Erythroblast (primary cell): ENCODE measurements at regions not wholly inside any gene's neighbourhood (a gene's known extent, or its start where the extent isn't known, plus 50 kb on each side); places are given as distances from the start of the nearest gene placed in this dataset.

Source experiments
- DNase-seq, 2 experiments: peaks; one replicate each; lab custom pipeline; 2025; lab: John Stamatoyannopoulos, UW
- GATA1 ChIP-seq: IDR thresholded peaks from 2 replicates; pipeline ENCODE4 v1.6.1; 2011; ENCODE audit warnings: low read depth, mild to moderate bottlenecking, control low read depth, low read length, moderate library complexity
- POLR2A ChIP-seq: IDR thresholded peaks from 2 replicates; pipeline ENCODE4 v1.6.1; 2011; ENCODE audit warnings: mild to moderate bottlenecking, low read length

DNA sequence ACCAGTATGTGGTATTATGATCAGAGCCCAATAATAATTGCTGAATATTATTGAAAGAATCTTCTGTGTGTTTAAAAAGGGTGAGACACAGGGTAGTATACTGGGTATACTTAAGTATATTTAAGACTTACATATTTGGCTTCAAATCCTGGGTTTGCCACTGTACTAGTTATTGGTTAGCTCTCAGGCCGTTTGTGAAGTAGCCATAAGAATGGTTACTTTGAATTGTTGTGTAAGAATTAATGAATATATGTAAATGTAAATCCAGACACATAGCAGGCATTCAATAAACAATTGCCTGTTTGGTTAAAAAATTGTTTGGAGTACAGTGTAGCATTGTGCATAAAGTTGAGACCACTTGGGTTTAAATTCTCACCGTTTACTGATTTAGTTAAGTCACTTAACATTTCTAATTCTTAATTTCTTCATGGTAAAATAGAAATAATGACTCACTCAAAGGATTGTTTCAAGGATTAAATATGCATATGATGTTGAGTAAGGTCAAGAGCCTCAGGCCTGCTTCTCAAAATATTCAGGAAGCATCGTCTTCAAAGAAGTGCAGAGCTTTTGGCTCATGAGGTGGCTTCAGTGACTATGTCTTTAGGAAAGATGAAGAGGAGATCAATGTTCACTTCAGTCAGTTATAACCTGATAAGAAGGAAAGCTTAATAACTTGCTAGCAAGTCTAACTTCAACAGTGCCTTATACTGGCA is 207.9 kb upstream of the NT5C1B start:
- DNase-seq, result no peak

DNA sequence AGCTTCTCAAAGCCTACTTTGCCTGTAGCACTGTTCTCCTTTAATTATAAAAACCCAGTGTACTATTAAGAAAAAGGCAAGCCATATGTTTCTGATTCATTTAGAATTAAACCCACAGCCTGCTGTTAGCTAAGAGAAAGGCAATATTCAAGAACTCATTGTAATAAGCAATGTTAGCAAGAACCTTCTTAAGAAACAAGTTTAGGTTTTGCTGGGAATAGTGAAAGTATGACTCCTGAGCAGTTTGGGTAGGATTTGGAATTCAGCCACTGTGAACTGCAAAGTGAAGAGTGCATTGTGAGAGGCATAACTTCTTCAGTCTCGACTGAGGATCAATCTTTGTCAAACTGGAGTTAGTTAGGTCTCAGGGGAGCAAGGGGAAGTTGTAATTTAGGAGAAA is 206.5 kb upstream of the NT5C1B start:
- DNase-seq, result no peak
- TF ChIP-seq GATA1, result no peak
- no peak for TF ChIP-seq POLR2A

More for the DNA sequence above, 207.9 kb upstream of the NT5C1B start:
- TF ChIP-seq GATA1 (no peak), POLR2A (no peak)

DNA sequence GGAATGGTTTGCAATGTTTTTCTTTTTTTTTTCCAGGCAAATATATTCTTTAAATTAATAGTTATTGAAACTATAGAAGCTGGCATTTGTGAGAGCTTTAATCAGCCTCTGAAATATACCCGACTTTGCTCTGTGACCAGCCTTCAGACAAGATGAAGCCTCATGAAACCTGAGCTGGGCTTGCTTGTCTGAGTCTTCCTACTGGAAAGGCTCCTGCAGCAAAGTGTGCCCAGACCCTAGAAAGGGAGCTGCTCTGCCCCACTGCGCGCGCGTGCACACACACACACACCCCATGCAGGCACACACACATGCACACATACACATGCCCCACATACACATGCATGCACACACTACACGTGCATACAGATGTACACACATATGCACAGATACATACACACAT is 203.3 kb upstream of the NT5C1B start:
- DNase-seq, result no peak
- no peak for TF ChIP-seq POLR2A
- TF ChIP-seq GATA1, result no peak

GRCh38 chr2:18792226-18792629 is 202.9 kb upstream of the NT5C1B start:
- no peak for TF ChIP-seq GATA1
- no peak for TF ChIP-seq POLR2A
- no peak for DNase-seq

DNA sequence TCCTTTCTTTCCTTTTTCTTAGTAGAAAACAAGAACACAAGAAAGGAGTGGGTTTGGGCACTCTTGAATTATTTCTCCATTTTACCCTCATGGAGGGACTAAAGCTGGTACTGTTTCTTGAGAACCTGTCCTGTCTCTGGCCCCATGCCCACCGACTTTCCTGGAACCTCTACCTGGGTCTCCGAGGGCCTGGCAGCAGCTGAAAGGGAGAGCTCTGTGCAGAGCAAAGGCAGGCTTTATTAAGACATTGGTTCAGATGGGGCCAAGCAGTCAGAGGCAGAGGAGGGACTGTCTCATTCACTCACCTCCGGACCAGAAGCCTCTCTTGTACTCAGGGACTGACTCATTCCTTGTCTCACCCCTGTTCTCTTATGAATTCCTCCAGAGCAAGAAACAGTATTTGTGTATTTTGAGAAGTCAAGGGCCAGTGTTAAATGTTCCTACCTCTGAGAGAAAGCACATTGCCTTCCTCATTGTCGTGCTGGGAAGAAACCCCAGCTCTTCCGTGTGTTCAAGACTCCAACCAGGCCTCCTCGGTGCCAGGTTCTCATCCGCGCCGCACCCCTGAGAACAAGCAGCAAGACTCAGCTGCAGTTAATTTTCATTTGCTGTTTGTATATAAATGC is 201.9 kb upstream of the NT5C1B start:
- DNase-seq, result no peak
- TF ChIP-seq GATA1, result no peak

DNA sequence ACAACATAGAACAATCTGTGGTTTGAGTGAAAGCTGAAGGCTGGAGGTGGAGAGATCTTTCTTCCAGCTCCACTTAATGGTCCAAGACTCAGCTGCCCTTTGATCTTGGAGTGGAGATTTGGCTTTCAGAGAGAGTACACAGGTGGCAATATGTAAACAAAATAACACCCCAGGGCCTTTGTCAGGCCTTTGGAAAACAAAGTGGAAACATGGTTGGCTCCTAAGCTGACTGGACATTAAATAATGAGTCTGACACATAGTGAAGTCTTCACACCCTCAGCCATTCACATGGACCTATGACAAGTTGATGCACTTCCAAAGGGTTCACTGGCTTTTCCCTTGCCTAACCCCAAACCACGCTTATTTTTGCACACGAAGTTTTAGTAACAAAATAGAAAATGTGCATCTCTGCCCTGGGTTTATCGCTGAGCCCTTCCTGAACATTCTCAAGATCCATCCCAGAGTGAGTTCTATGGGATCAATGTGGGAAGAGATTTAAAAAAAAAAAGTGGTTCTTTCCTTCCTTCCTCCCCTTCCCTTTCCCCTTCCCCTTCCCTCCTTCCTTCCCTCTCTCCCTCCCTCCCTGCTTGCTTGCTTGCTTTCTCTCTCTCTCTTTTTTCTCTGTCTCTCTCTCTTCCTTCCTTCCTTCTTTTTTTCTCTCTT is 201.3 kb upstream of the NT5C1B start:
- no peak for DNase-seq
- TF ChIP-seq GATA1 (no peak), POLR2A (no peak)

DNA sequence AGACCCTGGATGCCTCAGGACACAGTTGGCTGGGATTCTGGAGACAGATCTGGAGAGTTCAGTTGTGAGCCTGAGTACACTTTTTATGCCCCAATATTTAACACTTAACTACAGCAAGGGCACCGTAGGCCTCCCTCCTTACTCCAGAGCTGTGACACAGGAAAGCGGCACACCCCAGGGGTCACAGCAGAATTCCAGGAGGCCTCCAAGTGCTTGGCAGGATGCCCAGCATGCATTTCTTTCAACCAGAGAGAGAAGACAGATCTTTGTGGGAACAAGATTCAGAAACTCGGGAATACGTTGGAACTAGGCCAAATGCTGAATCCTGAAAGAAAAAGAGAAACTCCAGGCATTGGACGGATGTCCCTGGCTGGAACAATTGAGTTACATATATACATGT is 199.2 kb upstream of the NT5C1B start:
- DNase-seq, result no peak
- TF ChIP-seq GATA1 (no peak), POLR2A (no peak)

DNA sequence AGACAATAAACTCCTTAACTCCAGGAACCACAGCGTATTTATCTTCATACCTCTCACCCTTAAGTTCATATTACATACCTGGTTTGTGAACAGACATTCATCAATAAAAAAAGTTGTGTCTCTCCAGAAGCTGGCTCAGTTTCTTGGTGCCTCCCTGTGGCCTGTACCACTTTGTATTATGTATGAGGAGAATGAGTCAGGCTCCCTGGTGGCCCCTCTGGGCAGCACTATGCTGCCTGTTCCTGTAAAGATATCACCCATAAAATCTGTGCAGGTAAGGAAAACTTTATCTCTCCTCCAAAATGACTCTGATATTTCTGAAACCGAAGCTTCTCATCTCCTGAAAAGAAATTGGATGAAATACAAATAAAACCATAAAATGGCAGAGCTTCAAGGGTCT is 198.4 kb upstream of the NT5C1B start:
- DNase-seq, result no peak
- TF ChIP-seq POLR2A (no peak), GATA1 (no peak)

GRCh38 chr2:18784245-18784644 is 194.9 kb upstream of the NT5C1B start:
- TF ChIP-seq GATA1, result no peak
- TF ChIP-seq POLR2A, result no peak

DNA sequence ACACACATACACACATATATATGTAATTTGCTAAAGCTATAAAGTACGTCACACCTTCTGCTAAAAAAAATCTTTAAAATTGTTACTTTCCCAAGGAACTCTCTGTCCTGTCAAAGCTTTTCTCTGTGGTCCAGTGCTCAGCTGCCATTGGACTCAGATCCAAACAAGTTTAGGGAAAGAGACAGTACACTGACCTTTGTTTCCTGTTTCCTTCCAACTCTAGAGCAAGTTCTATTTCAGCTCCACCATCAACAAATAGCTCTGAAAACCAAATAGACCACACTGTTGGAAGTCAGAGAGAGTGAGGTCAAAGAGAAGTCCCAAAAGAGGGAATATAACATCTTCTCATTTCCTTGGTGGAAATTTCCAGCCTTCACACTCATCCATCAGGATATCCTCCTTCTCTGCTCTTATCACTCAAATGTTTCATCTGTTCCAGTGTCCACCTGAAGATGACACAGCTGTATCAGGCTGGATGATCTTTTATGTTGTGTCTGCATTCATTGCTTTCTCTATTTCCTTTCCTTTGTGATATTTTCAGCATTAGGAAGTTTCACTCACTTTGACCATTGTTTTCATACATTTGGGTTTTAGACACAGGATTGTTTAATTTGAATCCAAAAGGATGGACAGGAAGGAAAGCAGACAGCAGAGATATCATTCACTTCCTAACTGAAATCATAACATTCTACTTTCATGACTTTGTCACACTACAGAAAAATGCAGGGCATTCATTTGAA is 192.3 kb upstream of the NT5C1B start:
- DNase-seq, result no peak
- TF ChIP-seq POLR2A (no peak), GATA1 (no peak)

More at GRCh38 chr2:18784245-18784644, 194.9 kb upstream of the NT5C1B start:
- DNase-seq, result no peak

DNA sequence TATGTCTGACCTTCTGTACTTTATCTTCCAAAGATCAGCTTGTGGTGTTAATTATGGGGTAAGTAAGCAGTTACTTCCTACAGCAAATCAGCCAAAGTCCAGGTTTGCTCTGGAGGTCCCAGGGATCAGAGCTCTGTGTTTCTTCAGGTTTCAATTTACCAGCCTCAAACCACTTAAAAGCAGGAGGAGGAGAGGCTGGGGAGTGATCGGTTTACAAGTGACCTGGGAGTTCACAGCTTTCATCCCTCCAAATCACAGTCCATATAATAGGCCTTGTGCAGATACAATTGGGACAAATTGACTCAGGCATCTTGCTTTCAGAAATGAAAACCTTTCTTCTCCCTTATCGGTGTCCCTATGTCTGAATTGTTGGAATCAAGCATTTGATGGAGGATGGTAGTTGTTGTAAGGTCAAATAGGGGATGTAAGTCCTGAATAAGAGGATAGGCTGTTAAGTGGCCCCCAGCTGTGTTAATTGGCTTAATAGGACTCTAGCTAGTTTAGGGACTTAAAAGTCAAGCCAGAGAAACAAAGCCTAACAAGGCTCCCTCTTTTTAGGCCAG is 188.0 kb upstream of the NT5C1B start:
- TF ChIP-seq POLR2A (no peak), GATA1 (no peak)
- DNase-seq, result no peak

GRCh38 chr2:18771212-18771611 is 181.8 kb upstream of the NT5C1B start:
- TF ChIP-seq GATA1, result no peak
- TF ChIP-seq POLR2A, result no peak
- DNase-seq, result no peak

- DNase-seq, result no peak
- TF ChIP-seq POLR2A (no peak), GATA1 (no peak)
These were observed 174.0 kb upstream of the NT5C1B start for GRCh38 chr2:18763338-18763737.

- no peak for TF ChIP-seq POLR2A
- TF ChIP-seq GATA1, result no peak
These were observed 173.3 kb upstream of the NT5C1B start for GRCh38 chr2:18762667-18763066.

More at GRCh38 chr2:18762667-18763066, 173.3 kb upstream of the NT5C1B start:
- no peak for DNase-seq
